ENCODE measurements at regions not wholly inside any gene's neighbourhood (a gene's known extent, or its start where the extent isn't known, plus 50 kb on each side); places are given as distances from the start of the nearest gene placed in this dataset.
"Not testable (repeated sequence)": the region's sequence is repeated elsewhere in the genome, so short reads cannot be mapped to it uniquely, and the experiment has no call there.

- H3K27me3 Mint-ChIP-seq: peaks cover 19% of the 10 kb centered on the region
- ATAC-seq (peak; percentile 73), DNase-seq (no peak)
- H3K27ac Mint-ChIP-seq: no peak overlapping the region
- H3K9me3 Mint-ChIP-seq: peaks cover 0 to 6% of the 10 kb centered on the region in 2 donors
- H3K4me1 Mint-ChIP-seq: peaks cover 9% of the 10 kb centered on the region
- no peak overlapping the region for H3K4me3 Mint-ChIP-seq
Measured at GRCh38 chr2:161070693-161071479, 89.3 kb upstream of the TANK start.

GRCh38 chr2:161072436-161072835, 87.8 kb upstream of the TANK start:
- H3K27ac Mint-ChIP-seq, DNase-seq, H3K27me3 Mint-ChIP-seq, ATAC-seq, H3K9me3 Mint-ChIP-seq, H3K4me3 Mint-ChIP-seq: not testable (repeated sequence)
- peaks cover 16% of the 10 kb centered on the region for H3K4me1 Mint-ChIP-seq

GRCh38 chr2:161075701-161076100, 84.5 kb upstream of the TANK start:
- peaks cover 4% of the 10 kb centered on the region for H3K27me3 Mint-ChIP-seq
- DNase-seq (no peak), ATAC-seq (no peak)
- H3K4me1 Mint-ChIP-seq: peaks cover 30% of the 10 kb centered on the region
- no peak overlapping the region for H3K4me3 Mint-ChIP-seq
- peaks cover 0 to 6% of the 10 kb centered on the region in 2 donors for H3K9me3 Mint-ChIP-seq
- peak overlapping the region in 1 of 2 donors; percentile 15 for H3K27ac Mint-ChIP-seq

GRCh38 chr2:161076936-161077335, 83.3 kb upstream of the TANK start:
- peak overlapping the region; percentile 27 to 38 for H3K4me3 Mint-ChIP-seq

GRCh38 chr2:161077367-161078210, 82.6 kb upstream of the TANK start:
- peak; percentile 93 for ATAC-seq
- Mint-ChIP-seq H3K9me3 (peaks cover 0 to 6% of the 10 kb centered on the region in 2 donors), H3K4me1 (peaks cover 30% of the 10 kb centered on the region), H3K4me3 (peak overlapping the region; percentile 27 to 38), H3K27ac (peak overlapping the region; percentile 65 to 95), H3K27me3 (peaks cover 5% of the 10 kb centered on the region)
- DNase-seq: peak; percentile 72 to 89

More at GRCh38 chr2:161076936-161077335, 83.3 kb upstream of the TANK start:
- peak overlapping the region; percentile 65 to 95 for H3K27ac Mint-ChIP-seq
- no peak for ATAC-seq
- H3K4me1 Mint-ChIP-seq: peaks cover 30% of the 10 kb centered on the region
- no peak for DNase-seq
- H3K27me3 Mint-ChIP-seq: peaks cover 5% of the 10 kb centered on the region
- H3K9me3 Mint-ChIP-seq: peaks cover 0 to 6% of the 10 kb centered on the region in 2 donors

GRCh38 chr2:161078211-161078539, 82.1 kb upstream of the TANK start:
- peak overlapping the region; percentile 65 to 95 for H3K27ac Mint-ChIP-seq

GRCh38 chr2:161085149-161085548, 75.1 kb upstream of the TANK start:
- Mint-ChIP-seq H3K27me3 (peaks cover 5% of the 10 kb centered on the region), H3K4me1 (peaks cover 27% of the 10 kb centered on the region), H3K9me3 (peaks cover 9 to 11% of the 10 kb centered on the region in 2 donors), H3K27ac (no peak overlapping the region), H3K4me3 (no peak overlapping the region)
- no peak for DNase-seq
- peak; percentile 55 for ATAC-seq

More at GRCh38 chr2:161078211-161078539, 82.1 kb upstream of the TANK start:
- Mint-ChIP-seq H3K4me3 (peak overlapping the region; percentile 38 to 68), H3K4me1 (peaks cover 30% of the 10 kb centered on the region), H3K9me3 (peaks cover 0 to 6% of the 10 kb centered on the region in 2 donors), H3K27me3 (peaks cover 5% of the 10 kb centered on the region)
- DNase-seq (no peak), ATAC-seq (no peak)

GRCh38 chr2:161088658-161089350, 71.4 kb upstream of the TANK start:
- no peaks in the 10 kb centered on the region for H3K27me3 Mint-ChIP-seq
- H3K9me3 Mint-ChIP-seq: peaks cover 9 to 11% of the 10 kb centered on the region in 2 donors
- H3K4me1 Mint-ChIP-seq: peaks cover 38% of the 10 kb centered on the region
- DNase-seq (no peak), ATAC-seq (no peak)
- no peak overlapping the region for H3K4me3 Mint-ChIP-seq
- H3K27ac Mint-ChIP-seq: no peak overlapping the region

GRCh38 chr2:161090411-161090810, 69.8 kb upstream of the TANK start:
- peak in 1 of 2 donors; percentile 5 for DNase-seq
- peaks cover 38% of the 10 kb centered on the region for H3K4me1 Mint-ChIP-seq

GRCh38 chr2:161095314-161095713, 64.9 kb upstream of the TANK start:
- peaks cover 0 to 14% of the 10 kb centered on the region in 2 donors for H3K9me3 Mint-ChIP-seq
- H3K27me3 Mint-ChIP-seq: no peaks in the 10 kb centered on the region
- H3K4me1 Mint-ChIP-seq: peaks cover 14% of the 10 kb centered on the region
- no peak overlapping the region for H3K4me3 Mint-ChIP-seq
- no peak overlapping the region for H3K27ac Mint-ChIP-seq
- ATAC-seq (no peak), DNase-seq (no peak)

More at GRCh38 chr2:161090411-161090810, 69.8 kb upstream of the TANK start:
- Mint-ChIP-seq H3K9me3 (peaks cover 5 to 6% of the 10 kb centered on the region in 2 donors), H3K27me3 (no peaks in the 10 kb centered on the region), H3K27ac (peak overlapping the region in 1 of 2 donors; percentile 69), H3K4me3 (peak overlapping the region; percentile 29 to 41)
- peak; percentile 74 for ATAC-seq

GRCh38 chr2:161096336-161096735, 63.9 kb upstream of the TANK start:
- ATAC-seq (no peak), DNase-seq (no peak)
- H3K27me3 Mint-ChIP-seq: no peaks in the 10 kb centered on the region
- no peak overlapping the region for H3K4me3 Mint-ChIP-seq
- peaks cover 0 to 14% of the 10 kb centered on the region in 2 donors for H3K9me3 Mint-ChIP-seq
- H3K4me1 Mint-ChIP-seq: peaks cover 5% of the 10 kb centered on the region
- no peak overlapping the region for H3K27ac Mint-ChIP-seq

GRCh38 chr2:161097157-161097556, 63.1 kb upstream of the TANK start:
- DNase-seq: no peak
- no peak overlapping the region for H3K4me3 Mint-ChIP-seq
- H3K27me3 Mint-ChIP-seq: no peaks in the 10 kb centered on the region
- H3K27ac Mint-ChIP-seq: no peak overlapping the region
- H3K9me3 Mint-ChIP-seq: peaks cover 0 to 14% of the 10 kb centered on the region in 2 donors
- ATAC-seq: no peak
- H3K4me1 Mint-ChIP-seq: peaks cover 5% of the 10 kb centered on the region

- H3K4me1 Mint-ChIP-seq: peaks cover 27% of the 10 kb centered on the region
- no peak overlapping the region for H3K4me3 Mint-ChIP-seq
- H3K27ac Mint-ChIP-seq: no peak overlapping the region
- DNase-seq: no peak
- H3K9me3 Mint-ChIP-seq: peaks cover 0 to 14% of the 10 kb centered on the region in 2 donors
- H3K27me3 Mint-ChIP-seq: no peaks in the 10 kb centered on the region
- no peak for ATAC-seq
Measured at GRCh38 chr2:161100211-161100895, 59.9 kb upstream of the TANK start.

GRCh38 chr2:161101406-161101805, 58.8 kb upstream of the TANK start:
- H3K27ac Mint-ChIP-seq: no peak overlapping the region
- no peak overlapping the region for H3K4me3 Mint-ChIP-seq

More at GRCh38 chr2:161101406-161101805, 58.8 kb upstream of the TANK start:
- no peaks in the 10 kb centered on the region for H3K27me3 Mint-ChIP-seq
- no peak for DNase-seq
- peaks cover 26% of the 10 kb centered on the region for H3K4me1 Mint-ChIP-seq
- ATAC-seq: no peak
- H3K9me3 Mint-ChIP-seq: peaks cover 0 to 14% of the 10 kb centered on the region in 2 donors
